ENCODE measurements at regions not wholly inside any gene's neighbourhood (a gene's known extent, or its start where the extent isn't known, plus 50 kb on each side); places are given as distances from the start of the nearest gene placed in this dataset.

- no peaks in the 10 kb centered on the region for H3K4me1 ChIP-seq (ENCODE audit: control insufficient read depth, extremely low read depth, insufficient read depth, low read length)
- H3K9ac ChIP-seq (replicated peaks; ENCODE audit: extremely low read depth, insufficient read depth, low read length) = no peak overlapping the region
- no peaks in the 10 kb centered on the region for H3K9me3 ChIP-seq (replicated peaks; ENCODE audit: control insufficient read depth, insufficient read depth, low read length)
- dilution Hi-C loops (cut with MboI; ENCODE audit: extremely low pct_ligation_motif_present, low sequenced_read_pairs) (no loop called here), intact Hi-C loops (cut with micrococcal nuclease) (no loop called here)
- H3K27ac ChIP-seq (ENCODE audit: insufficient read depth, low read depth, low read length) = no peak overlapping the region
- POLR2A ChIA-PET = interaction anchor here (0.7 kb wide), 1 partner anchor 13 kb away, joined by 4 read pairs; no protein-coding TSS in a partner anchor
- H3K4me3 ChIP-seq (replicated peaks in 1 of 3; ENCODE audit: insufficient read depth in 1 of 3, low read depth in 1 of 3, low read length in 3 of 3) = no peak overlapping the region
- H3K9me1 ChIP-seq (replicated peaks; ENCODE audit: control insufficient read depth, extremely low read depth, insufficient read depth, low read length) = no peaks in the 10 kb centered on the region
- DNase-seq (ENCODE audit: low read depth, low spot score) (peak; percentile 73), FAIRE-seq (no peak)
- H3K36me3 ChIP-seq (ENCODE audit: control insufficient read depth in 2 of 2, extremely low read depth in 1 of 2, insufficient read depth in 2 of 2, low read length in 2 of 2) = no peaks in the 10 kb centered on the region
- H3K4me2 ChIP-seq (ENCODE audit: insufficient read depth, low read length) = no peak overlapping the region
- BruUV-seq (replicated peaks) = no TSS peak
- no peak overlapping the region for H2AFZ ChIP-seq (ENCODE audit: low read depth, low read length)
- TF ChIP-seq CTCF (IDR thresholded peaks at IDR 0.05; ENCODE audit: extremely low read depth in 1 of 2, insufficient read depth in 1 of 2, low read depth in 1 of 2, low read length in 2 of 2) = no peak
- TF ChIP-seq JUN (IDR thresholded peaks at IDR 0.05; ENCODE audit: borderline replicate concordance, insufficient read depth, insufficient read length, low read depth) = no peak
- TF ChIP-seq POLR2A (IDR thresholded peaks at IDR 0.05; ENCODE audit: low read depth, low read length) = no peak
- TF ChIP-seq POLR2AphosphoS5 (IDR thresholded peaks at IDR 0.05; ENCODE audit: insufficient read depth, low read depth, low read length) = no peak
- no peak for TF ChIP-seq MAX (IDR thresholded peaks at IDR 0.05; ENCODE audit: insufficient read depth, insufficient read length)
- no peak for TF ChIP-seq MYC (IDR thresholded peaks at IDR 0.05; ENCODE audit: low read depth, low read length)
- no peak for TF ChIP-seq FOS (IDR thresholded peaks at IDR 0.05; ENCODE audit: borderline replicate concordance, insufficient read depth, low read length)
- TF ChIP-seq GATA2 (IDR thresholded peaks at IDR 0.05; ENCODE audit: insufficient read depth, insufficient read length, low read depth, low read length) = no peak
- H4K20me1 ChIP-seq (replicated peaks; ENCODE audit: control insufficient read depth, extremely low read depth, insufficient read depth, low read length) = no peaks in the 10 kb centered on the region
- H3K79me2 ChIP-seq (ENCODE audit: control insufficient read depth, insufficient read depth, low read length) = no peaks in the 10 kb centered on the region
- CTCF ChIA-PET = interaction anchor here (1.0 to 1.6 kb wide), 3 partner anchors 11 to 146 kb away, joined by 4 to 5 read pairs (median 4); no protein-coding TSS in a partner anchor
- no peaks in the 10 kb centered on the region for H3K27me3 ChIP-seq (ENCODE audit: control insufficient read depth in 2 of 2, insufficient read depth in 2 of 2, low read length in 2 of 2)
Measured at GRCh38 chr21:27419153-27419552, 452.3 kb upstream of the ADAMTS5 start.
